DOHH2 (cell line): ENCODE measurements at regions not wholly inside any gene's neighbourhood (a gene's known extent, or its start where the extent isn't known, plus 50 kb on each side); places are given as distances from the start of the nearest gene placed in this dataset.

Experiments
- H3F3A ChIP-seq: fragments of 200-600 bp; sonication (generic), shearing (Covaris generic); 2 replicates; pipeline ENCODE4 v1.6.0; 2016; ENCODE audit warnings: antibody characterized with exemption, mild to moderate bottlenecking; ENCODE audit not compliant: control insufficient read depth, insufficient read depth
- H3K27ac ChIP-seq: fragments of 200-600 bp; sonication (generic); 2 replicates; pipeline ENCODE4 v1.5.1; 2014; ENCODE audit warnings: low read depth, mild to moderate bottlenecking, low read length, moderate library complexity
- H3K27me3 ChIP-seq: fragments of 200-600 bp; sonication (generic); 2 replicates; pipeline ENCODE4 v1.6.1; 2014; ENCODE audit warnings: mild to moderate bottlenecking, low read length, mixed read lengths; ENCODE audit not compliant: control insufficient read depth
- H3K36me3 ChIP-seq: fragments of 200-600 bp; sonication (generic); 2 replicates; pipeline ENCODE4 v1.6.1; 2014; ENCODE audit warnings: mild to moderate bottlenecking, low read length, moderate library complexity, mixed read lengths; ENCODE audit not compliant: control insufficient read depth
- H3K4me1 ChIP-seq: fragments of 200-600 bp; sonication (generic); 2 replicates; pipeline ENCODE4 v1.6.1; 2014; ENCODE audit warnings: mild to moderate bottlenecking, low read length, mixed read lengths; ENCODE audit not compliant: control insufficient read depth
- H3K4me2 ChIP-seq: fragments of 200-600 bp; sonication (generic); 2 replicates; pipeline ENCODE4 v1.6.0; 2014; ENCODE audit warnings: mild to moderate bottlenecking, low read length, moderate library complexity
- H3K4me3 ChIP-seq: fragments of 200-600 bp; sonication (generic); 2 replicates; pipeline ENCODE4 v1.5.1; 2014; ENCODE audit warnings: mild to moderate bottlenecking, low read length, mixed read lengths
- H3K79me2 ChIP-seq: fragments of 200-600 bp; sonication (generic); 2 replicates; pipeline ENCODE4 v1.6.1; 2014; ENCODE audit warnings: mild to moderate bottlenecking, low read length, mixed read lengths; ENCODE audit not compliant: control insufficient read depth
- H3K9me2 ChIP-seq: fragments of 200-600 bp; sonication (generic); replicated peaks from 2 replicates; pipeline ENCODE4 v1.6.1; 2014; ENCODE audit warnings: mild to moderate bottlenecking, low read length, mixed read lengths; ENCODE audit not compliant: control insufficient read depth
- H3K9me3 ChIP-seq: fragments of 200-600 bp; sonication (generic); 2 replicates; pipeline ENCODE4 v1.6.1; 2014; ENCODE audit warnings: antibody characterized with exemption, low read length, mixed read lengths; ENCODE audit not compliant: control insufficient read depth, insufficient read depth
- H4K20me1 ChIP-seq: fragments of 200-600 bp; sonication (generic); 2 replicates; pipeline ENCODE4 v1.6.0; 2014; ENCODE audit warnings: low read depth, mild to moderate bottlenecking, antibody characterized with exemption, low read length, moderate library complexity; ENCODE audit not compliant: control insufficient read depth, insufficient read depth
- EZH2phosphoT487 ChIP-seq: fragments of 200-600 bp; sonication (generic); IDR thresholded peaks from 2 replicates; pipeline ENCODE4 v1.6.1; 2017; ENCODE audit warnings: borderline replicate concordance, mild to moderate bottlenecking, antibody characterized with exemption, low read length, moderate library complexity, mixed read lengths
- TF ChIP-seq, protein P1 (sequence below): fragments of 200-600 bp; sonication (generic); IDR thresholded peaks from one replicate; pipeline ENCODE4 v1.5.1; 2014; ENCODE audit warnings: antibody characterized with exemption, mild to moderate bottlenecking, low read depth, low read length; ENCODE audit not compliant: poor library complexity, severe bottlenecking

DNA sequence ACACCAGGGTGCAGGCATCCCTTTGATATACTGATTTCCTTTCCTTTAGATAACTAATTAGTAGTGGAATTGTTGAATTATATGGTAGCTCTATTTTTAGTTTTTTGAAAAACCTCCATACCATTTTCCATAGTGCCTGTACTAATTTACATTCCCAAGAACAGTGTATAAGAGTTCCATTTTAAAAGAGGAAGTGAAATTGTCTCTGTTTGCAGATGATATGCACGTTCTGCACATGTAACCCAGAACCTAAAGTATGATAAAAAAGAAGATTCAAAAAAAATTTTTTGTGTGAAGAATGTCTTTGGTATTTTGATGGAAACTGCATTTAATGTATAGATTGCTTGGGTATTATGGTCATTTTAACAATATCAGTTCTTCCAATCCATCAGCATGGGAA is 424.0 kb upstream of the CCNH start:
- Histone ChIP-seq H3K36me3 (no peaks in the 10 kb centered on the region), H3K9me3 (peaks cover 10% of the 10 kb centered on the region; the same call in 1 of the 2 replicates), H3K79me2 (no peaks in the 10 kb centered on the region), H3K4me2 (no peak overlapping the region), H3K27ac (no peak overlapping the region), H3F3A (0 out of 2 replicates have a peak, but pooled peaks cover 3% of the 10 kb centered on the region), H3K4me1 (peaks cover 11% of the 10 kb centered on the region), H4K20me1 (no peaks in the 10 kb centered on the region), H3K9me2 (no peaks in the 10 kb centered on the region), H3K4me3 (no peak overlapping the region), H3K27me3 (no peaks in the 10 kb centered on the region)
- TF ChIP-seq, protein P1, sequence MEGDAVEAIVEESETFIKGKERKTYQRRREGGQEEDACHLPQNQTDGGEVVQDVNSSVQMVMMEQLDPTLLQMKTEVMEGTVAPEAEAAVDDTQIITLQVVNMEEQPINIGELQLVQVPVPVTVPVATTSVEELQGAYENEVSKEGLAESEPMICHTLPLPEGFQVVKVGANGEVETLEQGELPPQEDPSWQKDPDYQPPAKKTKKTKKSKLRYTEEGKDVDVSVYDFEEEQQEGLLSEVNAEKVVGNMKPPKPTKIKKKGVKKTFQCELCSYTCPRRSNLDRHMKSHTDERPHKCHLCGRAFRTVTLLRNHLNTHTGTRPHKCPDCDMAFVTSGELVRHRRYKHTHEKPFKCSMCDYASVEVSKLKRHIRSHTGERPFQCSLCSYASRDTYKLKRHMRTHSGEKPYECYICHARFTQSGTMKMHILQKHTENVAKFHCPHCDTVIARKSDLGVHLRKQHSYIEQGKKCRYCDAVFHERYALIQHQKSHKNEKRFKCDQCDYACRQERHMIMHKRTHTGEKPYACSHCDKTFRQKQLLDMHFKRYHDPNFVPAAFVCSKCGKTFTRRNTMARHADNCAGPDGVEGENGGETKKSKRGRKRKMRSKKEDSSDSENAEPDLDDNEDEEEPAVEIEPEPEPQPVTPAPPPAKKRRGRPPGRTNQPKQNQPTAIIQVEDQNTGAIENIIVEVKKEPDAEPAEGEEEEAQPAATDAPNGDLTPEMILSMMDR: no peak
- TF ChIP-seq EZH2phosphoT487: no peak

DNA sequence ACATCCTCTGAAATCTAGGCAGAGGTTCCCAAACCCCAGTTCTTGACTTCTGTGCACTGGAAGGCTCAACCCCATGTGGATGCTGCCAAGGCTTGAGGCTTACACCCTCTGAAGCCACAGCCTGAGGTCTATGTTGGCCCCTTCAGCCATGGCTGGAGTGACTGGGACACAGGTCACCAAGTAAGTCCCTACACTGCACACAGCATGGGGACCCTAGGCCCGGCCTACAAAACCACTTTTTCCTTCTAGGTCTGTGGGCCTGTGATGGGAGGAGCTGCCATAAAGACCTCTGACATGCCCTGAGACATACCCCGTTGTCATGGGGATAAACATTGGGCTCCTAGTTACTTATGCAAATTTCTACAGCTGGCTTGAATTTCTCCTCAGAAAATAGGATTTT is 418.8 kb upstream of the CCNH start:
- Histone ChIP-seq H3F3A (no peaks in the 10 kb centered on the region), H3K36me3 (no peaks in the 10 kb centered on the region), H3K9me2 (no peaks in the 10 kb centered on the region), H3K4me3 (no peak overlapping the region), H4K20me1 (no peaks in the 10 kb centered on the region), H3K79me2 (no peaks in the 10 kb centered on the region), H3K4me2 (no peak overlapping the region), H3K9me3 (peaks cover 16% of the 10 kb centered on the region; the same call in 1 of the 2 replicates), H3K27ac (no peak overlapping the region), H3K4me1 (peaks cover 1% of the 10 kb centered on the region), H3K27me3 (no peaks in the 10 kb centered on the region)
- TF ChIP-seq EZH2phosphoT487: no peak
- TF ChIP-seq, protein P1: no peak

DNA sequence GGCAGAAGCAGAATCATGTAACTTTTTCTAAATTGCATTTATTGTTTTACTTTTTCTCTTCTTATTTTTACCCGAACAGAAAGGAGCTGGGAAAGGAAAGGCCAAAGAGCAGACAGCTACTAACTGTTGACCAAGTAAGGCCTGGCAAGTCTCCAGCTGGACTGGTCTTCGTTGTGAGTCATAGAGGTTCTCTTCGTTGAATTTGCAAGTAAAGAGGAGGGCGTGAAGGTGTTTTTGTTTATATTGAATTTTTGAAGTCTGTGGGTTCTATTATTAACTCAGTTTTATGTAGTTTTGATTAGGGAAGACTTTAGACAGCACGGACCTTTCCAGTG is 416.5 kb upstream of the CCNH start:
- Histone ChIP-seq H3K79me2 (no peaks in the 10 kb centered on the region), H3K36me3 (no peaks in the 10 kb centered on the region), H3K27me3 (no peaks in the 10 kb centered on the region), H3K4me3 (no peak overlapping the region), H3K9me3 (peaks cover 16% of the 10 kb centered on the region; the same call in 1 of the 2 replicates), H4K20me1 (no peaks in the 10 kb centered on the region), H3K9me2 (no peaks in the 10 kb centered on the region), H3F3A (no peaks in the 10 kb centered on the region), H3K4me2 (no peak overlapping the region), H3K4me1 (peaks cover 3% of the 10 kb centered on the region; the same call in 1 of the 2 replicates), H3K27ac (no peak overlapping the region)
- TF ChIP-seq, protein P1: no peak
- TF ChIP-seq EZH2phosphoT487: no peak

DNA sequence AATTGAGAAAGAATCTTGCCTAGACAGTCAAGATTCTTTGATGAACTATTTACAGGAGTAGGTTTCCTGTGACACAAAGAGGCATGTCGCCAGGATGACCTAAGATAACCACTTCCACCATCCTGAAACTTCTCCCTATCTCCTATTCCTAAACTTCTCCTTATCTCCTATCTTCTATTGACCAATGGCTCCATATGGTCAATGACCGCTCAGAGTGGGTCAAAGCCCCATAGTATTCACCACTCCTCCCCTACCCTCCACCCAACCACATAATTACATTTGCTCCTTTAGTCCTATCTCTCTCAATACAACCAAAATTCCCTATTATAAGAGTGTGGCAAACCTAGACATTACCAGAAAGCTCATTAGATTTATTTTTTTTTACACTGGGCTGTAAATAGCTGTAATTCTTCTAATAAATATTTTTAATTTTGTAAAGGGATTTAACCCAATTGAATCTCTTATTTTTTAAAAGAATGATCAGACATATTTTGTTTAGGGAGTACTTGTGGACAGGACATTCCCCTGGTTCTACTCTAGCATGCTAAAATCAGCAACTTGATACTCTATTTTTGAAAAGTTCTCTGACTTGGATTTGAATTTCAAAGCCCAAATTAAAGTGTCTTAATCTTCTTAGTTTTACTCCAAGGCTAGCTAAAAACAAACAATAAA is 416.0 kb upstream of the CCNH start:
- Histone ChIP-seq H3K27ac (no peak overlapping the region), H3K27me3 (no peaks in the 10 kb centered on the region), H3K79me2 (no peaks in the 10 kb centered on the region), H3K9me2 (no peaks in the 10 kb centered on the region), H3K9me3 (peaks cover 12% of the 10 kb centered on the region; the same call in 1 of the 2 replicates), H3K36me3 (no peaks in the 10 kb centered on the region), H3F3A (no peaks in the 10 kb centered on the region), H4K20me1 (no peaks in the 10 kb centered on the region), H3K4me3 (no peak overlapping the region), H3K4me2 (no peak overlapping the region), H3K4me1 (peaks cover 7% of the 10 kb centered on the region)
- TF ChIP-seq, protein P1: no peak
- TF ChIP-seq EZH2phosphoT487: no peak
